IgD-negative memory B cell (primary cell): ENCODE measurements at regions not wholly inside any gene's neighbourhood (a gene's known extent, or its start where the extent isn't known, plus 50 kb on each side); places are given as distances from the start of the nearest gene placed in this dataset.
"Not testable (repeated sequence)": the region's sequence is repeated elsewhere in the genome, so short reads cannot be mapped to it uniquely, and the experiment has no call there.

Experiments
- H3K27ac Mint-ChIP-seq, 3 donors: one replicate each; pipeline ENCODE4 v1.8.0; 2020 to 2022; ENCODE audit warnings: mild to moderate bottlenecking in 3 of 3, mixed read lengths in 3 of 3, moderate library complexity in 1 of 3
- H3K27me3 Mint-ChIP-seq: one replicate; pipeline ENCODE4 v1.8.0; 2021; ENCODE audit warnings: mixed read lengths
- H3K36me3 Mint-ChIP-seq: one replicate; pipeline ENCODE4 v1.8.0; 2020; ENCODE audit warnings: mild to moderate bottlenecking, mixed read lengths
- H3K4me1 Mint-ChIP-seq, 3 donors: one replicate each; pipeline ENCODE4 v1.8.0; 2020 to 2022; ENCODE audit warnings: mixed read lengths in 3 of 3, mild to moderate bottlenecking in 1 of 3
- H3K4me3 Mint-ChIP-seq, 4 donors: one replicate each; pipeline ENCODE4 v1.8.0; 2020 to 2022; ENCODE audit warnings: mild to moderate bottlenecking in 4 of 4, mixed read lengths in 4 of 4, moderate library complexity in 3 of 4
- H3K9me3 Mint-ChIP-seq, 3 donors: one replicate each; pipeline ENCODE4 v1.8.0; 2020 to 2021; ENCODE audit warnings: mixed read lengths in 3 of 3, mild to moderate bottlenecking in 1 of 3

GRCh38 chrX:155745792-155746191, 133.0 kb upstream of the TMLHE start:
- Mint-ChIP-seq H3K4me3 (no peak overlapping the region), H3K27me3 (no peaks in the 10 kb centered on the region), H3K9me3 (peaks cover 0 to 4% (median 0%) of the 10 kb centered on the region in 3 donors), H3K36me3 (peaks cover 3% of the 10 kb centered on the region), H3K4me1 (no peaks in the 10 kb centered on the region), H3K27ac (no peak overlapping the region)

- peaks cover 4% of the 10 kb centered on the region for H3K36me3 Mint-ChIP-seq
- H3K27ac Mint-ChIP-seq, result no peak overlapping the region
- no peak overlapping the region for H3K4me3 Mint-ChIP-seq
- peaks cover 0 to 5% (median 3%) of the 10 kb centered on the region in 3 donors for H3K9me3 Mint-ChIP-seq
- H3K4me1 Mint-ChIP-seq, result no peaks in the 10 kb centered on the region
- H3K27me3 Mint-ChIP-seq, result no peaks in the 10 kb centered on the region
Observed at GRCh38 chrX:155744534-155744933, 131.8 kb upstream of the TMLHE start.

GRCh38 chrX:155728335-155728734, 115.6 kb upstream of the TMLHE start:
- H3K27ac Mint-ChIP-seq, H3K36me3 Mint-ChIP-seq, H3K27me3 Mint-ChIP-seq, H3K4me3 Mint-ChIP-seq, H3K9me3 Mint-ChIP-seq: not testable (repeated sequence)
- H3K4me1 Mint-ChIP-seq, result peaks cover 9 to 13% (median 13%) of the 10 kb centered on the region in 3 donors

GRCh38 chrX:155718972-155719586, 106.3 kb upstream of the TMLHE start:
- Mint-ChIP-seq H3K9me3 (peaks cover 0 to 9% (median 0%) of the 10 kb centered on the region in 3 donors), H3K36me3 (no peaks in the 10 kb centered on the region), H3K27me3 (no peaks in the 10 kb centered on the region), H3K4me3 (no peak overlapping the region), H3K27ac (no peak overlapping the region), H3K4me1 (peaks cover 0 to 3% (median 0%) of the 10 kb centered on the region in 3 donors)

GRCh38 chrX:155715141-155715540, 102.4 kb upstream of the TMLHE start:
- H3K4me1 Mint-ChIP-seq, result peaks cover 0 to 1% (median 0%) of the 10 kb centered on the region in 3 donors
- H3K36me3 Mint-ChIP-seq, result no peaks in the 10 kb centered on the region
- H3K27ac Mint-ChIP-seq, result no peak overlapping the region
- no peaks in the 10 kb centered on the region for H3K27me3 Mint-ChIP-seq
- H3K9me3 Mint-ChIP-seq, result peaks cover 3 to 26% (median 13%) of the 10 kb centered on the region in 3 donors
- no peak overlapping the region for H3K4me3 Mint-ChIP-seq

GRCh38 chrX:155695419-155695818, 82.7 kb upstream of the TMLHE start:
- Mint-ChIP-seq H3K4me1 (no peaks in the 10 kb centered on the region), H3K36me3 (no peaks in the 10 kb centered on the region), H3K27me3 (no peaks in the 10 kb centered on the region), H3K9me3 (peaks cover 4 to 5% (median 4%) of the 10 kb centered on the region in 3 donors), H3K27ac (no peak overlapping the region), H3K4me3 (no peak overlapping the region)

GRCh38 chrX:155694649-155695048, 81.9 kb upstream of the TMLHE start:
- Mint-ChIP-seq H3K4me1 (no peaks in the 10 kb centered on the region), H3K27me3 (no peaks in the 10 kb centered on the region), H3K36me3 (no peaks in the 10 kb centered on the region), H3K4me3 (no peak overlapping the region), H3K27ac (no peak overlapping the region), H3K9me3 (peaks cover 3 to 5% (median 3%) of the 10 kb centered on the region in 3 donors)

- Mint-ChIP-seq H3K4me1 (no peaks in the 10 kb centered on the region), H3K27ac (no peak overlapping the region), H3K27me3 (no peaks in the 10 kb centered on the region), H3K36me3 (peaks cover 2% of the 10 kb centered on the region), H3K4me3 (no peak overlapping the region), H3K9me3 (peaks cover 0 to 4% (median 0%) of the 10 kb centered on the region in 3 donors)
Observed at GRCh38 chrX:155682834-155683233, 70.1 kb upstream of the TMLHE start.

GRCh38 chrX:155679715-155680114, 67.0 kb upstream of the TMLHE start:
- Mint-ChIP-seq H3K36me3 (no peaks in the 10 kb centered on the region), H3K4me1 (no peaks in the 10 kb centered on the region), H3K27ac (no peak overlapping the region), H3K4me3 (no peak overlapping the region), H3K27me3 (no peaks in the 10 kb centered on the region), H3K9me3 (peaks cover 0 to 4% (median 2%) of the 10 kb centered on the region in 3 donors)

- Mint-ChIP-seq H3K27me3 (no peaks in the 10 kb centered on the region), H3K4me1 (no peaks in the 10 kb centered on the region), H3K36me3 (no peaks in the 10 kb centered on the region), H3K9me3 (peaks cover 2 to 6% (median 2%) of the 10 kb centered on the region in 3 donors), H3K27ac (no peak overlapping the region), H3K4me3 (no peak overlapping the region)
Observed at GRCh38 chrX:155673338-155673737, 60.6 kb upstream of the TMLHE start.

- H3K36me3 Mint-ChIP-seq, result no peaks in the 10 kb centered on the region
- H3K4me1 Mint-ChIP-seq, result no peaks in the 10 kb centered on the region
- H3K27me3 Mint-ChIP-seq, result no peaks in the 10 kb centered on the region
- H3K4me3 Mint-ChIP-seq, result no peak overlapping the region
- H3K9me3 Mint-ChIP-seq, result peaks cover 0 to 10% (median 1%) of the 10 kb centered on the region in 3 donors
- H3K27ac Mint-ChIP-seq, result no peak overlapping the region
Observed at GRCh38 chrX:155666741-155667140, 54.0 kb upstream of the TMLHE start.
